ENCODE measurements at regions not wholly inside any gene's neighbourhood (a gene's known extent, or its start where the extent isn't known, plus 50 kb on each side); places are given as distances from the start of the nearest gene placed in this dataset.
A peak's percentile ranks its signal among the peaks of the same experiment; 100 is the strongest.
"Not testable (repeated sequence)": the region's sequence is repeated elsewhere in the genome, so short reads cannot be mapped to it uniquely, and the experiment has no call there.

- no peak for DNase-seq
These were observed 111.6 kb upstream of the PTPN13 start for GRCh38 chr4:86482306-86483172.

- no peak for DNase-seq
These were observed 111.0 kb upstream of the PTPN13 start for GRCh38 chr4:86483173-86483490.

- no peak for DNase-seq
These were observed 110.3 kb upstream of the PTPN13 start for GRCh38 chr4:86483773-86484172.

GRCh38 chr4:86484241-86484640, 109.9 kb upstream of the PTPN13 start:
- peak; percentile 16 for DNase-seq

GRCh38 chr4:86487738-86488348, 106.3 kb upstream of the PTPN13 start:
- DNase-seq: no peak

GRCh38 chr4:86493460-86493859, 100.7 kb upstream of the PTPN13 start:
- DNase-seq: no peak

GRCh38 chr4:86496094-86497080, 97.7 kb upstream of the PTPN13 start:
- peak; percentile 44 for DNase-seq

GRCh38 chr4:86497131-86497530, 97.0 kb upstream of the PTPN13 start:
- DNase-seq: no peak

GRCh38 chr4:86497980-86498862, 95.9 kb upstream of the PTPN13 start:
- DNase-seq: peak; percentile 65

- DNase-seq: no peak
These were observed 95.3 kb upstream of the PTPN13 start for GRCh38 chr4:86498863-86499166.

- no peak for DNase-seq
These were observed 93.6 kb upstream of the PTPN13 start for GRCh38 chr4:86500527-86500926.

- no peak for DNase-seq
These were observed 92.0 kb upstream of the PTPN13 start for GRCh38 chr4:86502081-86502480.

GRCh38 chr4:86506591-86506990, 87.5 kb upstream of the PTPN13 start:
- no peak for DNase-seq

GRCh38 chr4:86508436-86508835, 85.7 kb upstream of the PTPN13 start:
- DNase-seq: no peak

GRCh38 chr4:86511590-86511989, 82.5 kb upstream of the PTPN13 start:
- DNase-seq: no peak

GRCh38 chr4:86512631-86513030, 81.5 kb upstream of the PTPN13 start:
- no peak for DNase-seq

GRCh38 chr4:86515963-86516362, 78.2 kb upstream of the PTPN13 start:
- not testable (repeated sequence) for DNase-seq

- no peak for DNase-seq
These were observed 72.6 kb upstream of the PTPN13 start for GRCh38 chr4:86521373-86521969.

GRCh38 chr4:86522349-86522748, 71.8 kb upstream of the PTPN13 start:
- DNase-seq: no peak

GRCh38 chr4:86523333-86523732, 70.8 kb upstream of the PTPN13 start:
- no peak for DNase-seq

- DNase-seq: not testable (repeated sequence)
These were observed 66.4 kb upstream of the PTPN13 start for GRCh38 chr4:86527713-86528112.

- no peak for DNase-seq
These were observed 64.7 kb upstream of the PTPN13 start for GRCh38 chr4:86529436-86529835.
